HTR-8/SVneo (cell line): ENCODE measurements at regions not wholly inside any gene's neighbourhood (a gene's known extent, or its start where the extent isn't known, plus 50 kb on each side); places are given as distances from the start of the nearest gene placed in this dataset.
"Not testable (repeated sequence)": the region's sequence is repeated elsewhere in the genome, so short reads cannot be mapped to it uniquely, and the experiment has no call there.

Experiments used
- DNase-seq: peaks from one replicate; pipeline ENCODE4 v3.0.0; 2011; ENCODE audit warnings: low spot score, mixed read lengths; ENCODE audit not compliant: insufficient read length
- FAIRE-seq: peaks from 2 replicates; lab custom pipeline; 2011; peaks lifted over from hg19 to GRCh38; lab: Jason Lieb, UNC

- DNase-seq, FAIRE-seq: not testable (repeated sequence)
Measured at GRCh38 chr5:177664737-177665136, 64.8 kb downstream of the B4GALT7 start.

- not testable (repeated sequence) for FAIRE-seq, DNase-seq
Measured at GRCh38 chr5:177665172-177665571, 65.2 kb downstream of the B4GALT7 start.

GRCh38 chr5:177665960-177666359, 66.0 kb downstream of the B4GALT7 start:
- not testable (repeated sequence) for DNase-seq, FAIRE-seq

GRCh38 chr5:177671035-177671754, 71.3 kb downstream of the B4GALT7 start:
- DNase-seq = not testable (repeated sequence)
- peak; percentile 13 for FAIRE-seq

GRCh38 chr5:177671755-177672690, 72.1 kb downstream of the B4GALT7 start:
- FAIRE-seq = not testable (repeated sequence)
- peak; percentile 7 for DNase-seq
